Stimulated activated CD4-positive, alpha-beta T cell treated with anti-CD3 and anti-CD28 coated beads, Interleukin-1b, Interleukin-23, amount 100 ng/mL, for 48 hours (primary cell): ENCODE measurements at regions not wholly inside any gene's neighbourhood (a gene's known extent, or its start where the extent isn't known, plus 50 kb on each side); places are given as distances from the start of the nearest gene placed in this dataset.
"Not testable (repeated sequence)": the region's sequence is repeated elsewhere in the genome, so short reads cannot be mapped to it uniquely, and the experiment has no call there.

Experiments used
- DNase-seq: peaks from one replicate; pipeline ENCODE4 v3.0.0-alpha.2; 2020

GRCh38 chr10:36026081-36026480, 384.0 kb upstream of the FZD8 start:
- no peak for DNase-seq

- no peak for DNase-seq
Measured at GRCh38 chr10:36023939-36024338, 381.8 kb upstream of the FZD8 start.

GRCh38 chr10:36021096-36021495, 379.0 kb upstream of the FZD8 start:
- no peak for DNase-seq

DNA sequence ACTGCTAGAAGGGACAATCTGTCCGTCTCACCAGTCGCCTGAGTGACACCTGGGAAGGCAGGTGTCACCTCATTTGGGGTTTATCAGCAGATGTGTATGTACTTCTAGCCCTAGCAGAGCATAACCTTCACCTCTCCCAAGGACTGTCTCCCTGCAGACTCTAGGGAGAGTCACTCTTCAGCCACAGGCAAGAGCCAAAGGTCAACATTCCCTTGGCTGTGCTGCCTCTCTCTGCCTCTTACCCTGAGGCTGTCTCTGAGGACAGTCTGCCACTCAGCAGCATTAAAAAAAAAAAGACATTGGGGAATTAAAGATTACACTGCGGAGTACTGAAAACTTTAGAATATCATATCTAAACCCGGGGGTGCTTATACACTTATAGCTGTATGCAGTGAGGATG, 377.7 kb upstream of the FZD8 start:
- no peak for DNase-seq

DNA sequence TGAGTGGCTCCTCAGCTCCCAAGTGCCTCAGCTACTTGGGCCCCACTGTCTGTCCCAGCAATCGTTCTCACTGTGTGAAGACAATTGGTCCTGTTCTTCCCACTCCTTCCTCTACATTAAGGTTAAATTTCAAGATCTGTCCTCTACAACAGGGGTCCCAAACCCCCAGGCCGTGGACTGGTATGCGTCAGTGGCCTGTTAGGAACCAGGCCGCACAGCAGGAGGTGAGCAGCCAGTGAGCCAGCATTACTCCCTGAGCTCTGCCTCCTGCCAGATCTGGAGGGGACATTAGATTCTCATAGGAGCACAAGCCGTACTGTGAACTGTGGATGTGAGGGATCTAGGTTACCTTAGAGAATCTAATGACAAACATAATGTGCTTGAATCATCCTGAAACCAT, 376.9 kb upstream of the FZD8 start:
- DNase-seq, result no peak

DNA sequence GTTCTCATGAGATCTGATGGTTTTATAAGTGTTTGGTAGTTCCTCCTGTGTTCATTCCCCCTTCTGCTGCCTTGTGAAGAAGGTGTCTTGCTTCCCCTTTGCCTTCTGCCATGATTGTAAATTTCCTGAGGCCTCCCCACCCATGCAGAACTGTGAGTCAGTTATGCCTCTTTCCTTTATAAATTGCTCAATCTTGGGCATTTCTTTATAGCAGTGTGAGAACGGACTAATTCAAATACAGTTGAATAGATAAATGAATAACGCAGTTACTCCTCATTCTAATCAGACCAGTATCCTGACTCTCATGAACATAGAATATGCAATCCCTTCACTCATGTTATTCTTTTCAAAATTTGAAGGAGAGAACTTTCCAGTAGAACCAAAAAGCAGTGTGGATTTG, 375.0 kb upstream of the FZD8 start:
- no peak for DNase-seq

DNA sequence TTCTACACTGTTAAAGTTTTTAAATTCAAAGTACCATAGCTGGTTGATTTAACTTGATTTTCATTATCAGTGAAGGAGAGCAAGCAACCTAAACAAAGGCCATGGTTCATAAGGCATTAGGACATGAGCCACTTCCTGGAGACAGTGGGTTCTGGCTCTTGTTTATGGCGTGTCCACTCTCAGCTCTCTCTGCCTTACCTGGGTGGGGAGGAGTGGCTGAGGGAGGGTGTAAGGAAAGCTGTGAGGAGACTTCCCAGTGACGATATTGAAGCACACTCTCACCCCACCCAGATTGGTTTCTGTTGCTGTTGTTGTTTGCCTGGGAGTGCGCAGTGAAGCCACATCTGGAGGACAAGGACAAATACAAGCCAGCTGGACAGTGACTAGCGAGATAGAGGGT, 365.3 kb upstream of the FZD8 start:
- no peak for DNase-seq

- DNase-seq, result no peak
Measured at GRCh38 chr10:36003688-36004087, 361.6 kb upstream of the FZD8 start.

GRCh38 chr10:36003031-36003600, 361.0 kb upstream of the FZD8 start:
- DNase-seq, result no peak

GRCh38 chr10:36002445-36002844, 360.3 kb upstream of the FZD8 start:
- no peak for DNase-seq

GRCh38 chr10:36000754-36001153, 358.7 kb upstream of the FZD8 start:
- DNase-seq, result not testable (repeated sequence)

GRCh38 chr10:35998026-35998425, 355.9 kb upstream of the FZD8 start:
- no peak for DNase-seq

- DNase-seq, result no peak
Measured at GRCh38 chr10:35995485-35995884, 353.4 kb upstream of the FZD8 start.

DNA sequence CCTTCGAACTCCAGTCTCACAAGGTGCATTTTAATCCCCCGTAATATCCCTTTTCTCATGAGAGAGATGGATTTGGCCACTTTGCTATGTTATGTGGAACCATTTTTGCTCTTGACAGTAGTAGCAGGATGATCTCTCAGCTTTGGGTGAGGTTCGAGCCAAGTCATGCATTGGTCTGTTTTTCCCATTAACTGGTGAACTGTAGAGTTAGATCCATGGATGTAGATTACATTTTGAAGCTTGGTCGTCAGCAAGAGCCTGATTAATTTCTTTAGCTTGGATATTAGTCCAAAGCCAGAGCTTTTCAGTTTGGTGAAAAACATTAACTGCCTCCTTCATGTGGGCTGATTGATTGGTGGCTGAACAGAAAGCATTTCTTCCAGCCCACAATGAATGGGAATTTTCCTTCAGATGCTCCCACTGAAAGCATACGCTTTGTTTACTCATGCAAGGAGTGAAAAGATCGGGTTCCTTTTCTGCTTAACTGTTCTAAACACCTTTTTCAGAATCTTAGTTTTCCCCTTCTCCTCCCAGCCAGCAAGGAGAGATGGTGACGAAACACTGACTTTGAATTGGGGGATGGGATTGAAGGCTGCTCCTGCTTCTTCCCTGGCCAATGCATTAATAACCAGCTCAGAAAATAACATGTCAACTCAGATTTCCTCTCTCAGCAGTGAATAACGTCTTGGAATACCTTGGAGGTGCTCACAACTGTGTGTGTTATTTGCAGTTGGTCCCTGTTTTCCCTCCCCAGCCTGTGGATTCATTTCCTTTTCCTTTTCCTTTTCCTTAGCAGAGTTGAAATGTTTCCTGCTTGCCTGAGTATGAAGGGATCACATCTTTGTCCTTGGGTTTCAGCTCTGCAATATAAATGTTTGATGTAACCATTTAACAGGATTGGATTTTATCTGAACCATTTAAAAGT, 351.8 kb upstream of the FZD8 start:
- no peak for DNase-seq

DNA sequence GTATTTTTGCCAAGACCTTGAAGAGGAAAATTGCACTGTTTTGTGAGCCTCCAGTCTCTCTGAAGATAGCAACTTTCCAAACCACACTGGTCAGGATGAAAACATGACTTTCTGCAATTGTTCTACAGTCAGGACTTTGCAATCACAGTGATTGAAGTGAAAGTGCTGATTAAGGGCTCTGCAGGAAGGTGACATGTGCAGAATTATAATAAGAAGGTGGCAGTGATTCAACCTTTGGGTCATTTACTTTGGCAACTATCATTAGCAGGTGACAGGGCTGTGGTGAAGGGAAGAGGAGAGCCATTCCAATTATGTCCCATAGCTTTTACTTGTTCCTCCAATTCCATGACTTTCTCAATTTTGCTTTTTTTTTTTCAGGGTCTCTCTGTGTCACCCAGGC, 350.0 kb upstream of the FZD8 start:
- DNase-seq, result no peak

DNA sequence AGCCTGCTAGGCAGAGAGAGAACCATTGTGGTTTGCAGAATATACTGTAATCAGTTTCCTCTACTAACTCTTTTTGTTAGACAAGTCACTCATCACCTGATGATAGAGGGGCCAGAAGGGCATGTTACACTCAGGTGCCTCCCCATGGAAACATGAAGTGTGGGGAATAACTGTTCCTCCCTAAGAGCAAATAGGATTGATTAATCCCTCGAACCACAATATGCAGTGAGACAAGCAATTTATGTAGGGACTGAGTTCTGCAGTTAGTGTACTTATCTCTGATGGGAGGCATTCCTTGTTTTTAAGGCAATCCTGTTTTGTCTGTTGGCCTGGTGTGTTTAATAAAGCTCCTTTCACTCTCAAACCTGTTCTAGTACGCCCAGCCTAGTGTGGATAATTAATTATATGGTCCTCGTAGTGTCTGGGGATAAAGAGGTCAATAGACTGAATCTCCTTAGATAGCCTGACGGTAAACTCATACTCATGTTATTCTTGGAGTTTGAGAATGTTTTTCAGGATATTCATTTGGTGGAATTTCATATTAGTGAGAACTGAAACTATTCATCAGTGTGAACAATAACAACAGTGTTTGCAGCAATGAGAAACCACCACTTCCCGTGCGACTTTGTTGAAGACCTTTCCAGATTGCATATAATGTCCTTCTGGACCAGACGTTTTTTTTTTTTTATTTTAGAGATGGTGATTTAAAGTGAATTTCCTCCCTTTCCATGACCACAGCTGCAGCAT, 344.8 kb upstream of the FZD8 start:
- no peak for DNase-seq

DNA sequence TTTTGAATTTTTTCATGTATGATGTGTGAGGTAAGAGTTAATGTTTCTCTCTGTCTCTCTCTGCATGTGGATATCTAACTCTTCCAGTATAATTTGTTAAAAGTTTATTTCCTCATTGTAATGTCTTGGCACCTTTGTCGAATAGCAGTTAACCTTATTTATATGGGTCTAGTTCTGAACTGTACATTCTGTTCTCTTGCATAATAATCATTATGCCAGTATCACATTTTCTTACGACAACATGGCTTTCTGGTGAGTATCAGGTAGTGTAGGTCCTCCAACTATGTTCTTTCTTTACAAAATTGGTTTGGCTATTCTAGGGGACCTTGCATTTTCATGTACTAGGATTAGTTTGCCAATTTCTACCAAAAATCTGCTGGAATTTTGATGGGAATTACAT, 337.0 kb upstream of the FZD8 start:
- no peak for DNase-seq

GRCh38 chr10:35973912-35974591, 332.0 kb upstream of the FZD8 start:
- not testable (repeated sequence) for DNase-seq

DNA sequence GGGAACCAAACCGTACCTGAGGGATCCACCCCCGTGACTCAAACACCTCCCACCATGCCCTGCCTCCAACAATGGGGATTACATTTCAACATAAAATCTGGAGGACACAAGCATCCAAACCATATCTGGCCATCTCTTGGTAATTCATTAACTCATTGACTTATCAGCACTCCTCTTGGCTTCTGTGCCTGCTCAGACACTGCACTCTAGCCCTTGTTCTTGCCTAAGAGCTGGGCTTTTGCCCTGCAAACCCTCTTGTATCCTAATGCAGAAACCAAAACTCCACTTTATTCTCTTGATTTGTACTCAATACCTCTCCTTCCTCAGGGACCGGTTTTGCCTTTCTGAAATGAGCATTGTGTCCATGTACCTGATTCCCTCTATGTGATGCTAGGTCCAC, 330.2 kb upstream of the FZD8 start:
- DNase-seq, result no peak

DNA sequence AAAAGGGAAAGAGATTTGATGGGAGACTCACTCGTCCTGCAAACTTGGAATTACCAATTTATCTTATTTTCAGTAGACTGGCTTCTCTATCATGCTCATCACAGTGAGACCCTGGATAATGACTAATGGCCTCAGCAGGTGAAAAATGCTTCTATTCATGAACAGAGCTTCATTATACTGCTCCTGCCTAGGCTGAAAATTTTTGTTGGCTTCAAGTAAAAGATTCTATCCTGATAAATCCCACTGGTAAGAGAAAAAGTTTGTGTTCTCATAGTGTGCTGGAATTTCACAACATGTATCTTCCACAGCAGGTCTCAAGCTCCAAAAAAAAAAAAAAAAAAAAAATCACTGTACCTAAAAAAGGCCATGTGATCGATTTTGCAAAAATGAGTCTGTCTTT, 329.3 kb upstream of the FZD8 start:
- no peak for DNase-seq

DNA sequence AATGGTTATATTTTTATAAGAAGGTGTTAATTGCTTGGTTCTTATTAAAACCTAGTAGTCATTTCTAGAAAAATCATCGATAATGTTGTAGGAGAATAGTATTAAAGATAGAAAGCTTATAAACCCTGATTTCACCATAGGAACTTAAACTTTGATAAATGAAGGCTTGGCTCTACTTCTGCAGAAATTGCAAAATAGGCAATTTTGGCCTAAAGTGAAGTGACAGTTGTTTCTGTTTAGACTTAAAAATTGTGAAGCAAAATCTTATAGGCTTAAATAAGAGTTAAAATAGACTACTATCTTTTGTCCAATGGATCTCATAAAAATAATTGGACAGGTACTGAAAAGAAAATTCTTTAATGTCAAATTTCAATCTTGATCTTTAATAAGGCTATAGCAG, 321.6 kb upstream of the FZD8 start:
- no peak for DNase-seq

- DNase-seq, result no peak
Measured at GRCh38 chr10:35961501-35961900, 319.4 kb upstream of the FZD8 start.

DNA sequence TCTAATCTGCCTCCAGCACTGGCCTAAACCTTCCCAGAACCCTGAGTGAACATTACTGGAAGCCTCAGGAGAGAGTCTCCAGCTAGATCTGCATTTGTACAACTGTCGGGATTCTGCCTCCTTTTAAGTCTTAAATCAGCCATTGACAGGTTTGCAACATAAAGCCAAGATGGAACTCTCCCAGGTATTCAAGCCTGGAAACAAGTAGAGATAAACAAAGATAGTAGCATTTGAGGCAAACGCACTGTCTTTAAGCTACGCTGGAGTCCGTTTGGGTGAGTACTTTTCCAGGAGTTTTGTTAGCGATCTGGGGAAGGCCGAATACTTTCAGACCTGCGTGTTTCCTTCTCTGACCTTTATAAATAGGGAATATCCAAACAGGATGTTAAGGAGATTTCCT, 317.2 kb upstream of the FZD8 start:
- no peak for DNase-seq
